ENCODE measurements at regions not wholly inside any gene's neighbourhood (a gene's known extent, or its start where the extent isn't known, plus 50 kb on each side); places are given as distances from the start of the nearest gene placed in this dataset.

- 69 to 76% methylated on average over 8 of the region's 8 CpGs for WGBS, 2 donors
- H3K36me3 ChIP-seq: no peaks in the 10 kb centered on the region
- H3K9me3 ChIP-seq: no peaks in the 10 kb centered on the region
- no peaks in the 10 kb centered on the region for H3K27me3 ChIP-seq
- H3K27ac ChIP-seq: no peak overlapping the region
- no peak for TF ChIP-seq EP300 (IDR thresholded peaks at IDR 0.05)
- TF ChIP-seq POLR2AphosphoS5 (IDR thresholded peaks at IDR 0.05): no peak
- TF ChIP-seq, protein P1, sequence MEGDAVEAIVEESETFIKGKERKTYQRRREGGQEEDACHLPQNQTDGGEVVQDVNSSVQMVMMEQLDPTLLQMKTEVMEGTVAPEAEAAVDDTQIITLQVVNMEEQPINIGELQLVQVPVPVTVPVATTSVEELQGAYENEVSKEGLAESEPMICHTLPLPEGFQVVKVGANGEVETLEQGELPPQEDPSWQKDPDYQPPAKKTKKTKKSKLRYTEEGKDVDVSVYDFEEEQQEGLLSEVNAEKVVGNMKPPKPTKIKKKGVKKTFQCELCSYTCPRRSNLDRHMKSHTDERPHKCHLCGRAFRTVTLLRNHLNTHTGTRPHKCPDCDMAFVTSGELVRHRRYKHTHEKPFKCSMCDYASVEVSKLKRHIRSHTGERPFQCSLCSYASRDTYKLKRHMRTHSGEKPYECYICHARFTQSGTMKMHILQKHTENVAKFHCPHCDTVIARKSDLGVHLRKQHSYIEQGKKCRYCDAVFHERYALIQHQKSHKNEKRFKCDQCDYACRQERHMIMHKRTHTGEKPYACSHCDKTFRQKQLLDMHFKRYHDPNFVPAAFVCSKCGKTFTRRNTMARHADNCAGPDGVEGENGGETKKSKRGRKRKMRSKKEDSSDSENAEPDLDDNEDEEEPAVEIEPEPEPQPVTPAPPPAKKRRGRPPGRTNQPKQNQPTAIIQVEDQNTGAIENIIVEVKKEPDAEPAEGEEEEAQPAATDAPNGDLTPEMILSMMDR (IDR thresholded peaks at IDR 0.05): no peak
- TF ChIP-seq POLR2A (IDR thresholded peaks at IDR 0.05): no peak
- H3K4me3 ChIP-seq: no peak overlapping the region
- DNase-seq: no peak
- no peaks in the 10 kb centered on the region for H3K4me1 ChIP-seq
- ATAC-seq (ENCODE audit: low FRiP score in 2 of 2): no peak
Observed at GRCh38 chr15:79529157-79529785, 97.1 kb downstream of the MINAR1 start.

DNA sequence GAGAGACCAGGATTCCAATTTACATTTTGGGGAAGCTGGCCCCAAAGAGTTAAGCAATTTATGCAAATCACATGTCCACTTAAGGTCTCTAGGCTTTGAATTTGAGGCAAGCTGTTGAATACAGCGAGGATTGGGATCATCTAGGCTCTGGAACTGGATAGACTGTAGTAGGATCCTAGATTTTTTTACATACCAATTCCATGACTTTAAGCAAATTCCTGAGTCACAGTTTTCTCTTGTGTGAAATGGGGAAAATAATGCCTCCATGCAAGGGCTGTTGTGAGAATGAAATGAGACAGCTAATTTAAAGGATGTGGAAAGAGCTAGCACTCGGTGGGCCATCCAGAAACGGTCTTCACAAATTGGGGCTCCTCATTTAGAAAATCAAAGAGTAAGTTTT, 103.4 kb downstream of the MINAR1 start:
- DNase-seq: no peak
- WGBS, 2 donors: 79 to 83% methylated on average over 3 of the region's 3 CpGs
- Histone ChIP-seq H3K36me3 (no peaks in the 10 kb centered on the region), H3K27me3 (no peaks in the 10 kb centered on the region), H3K4me3 (no peak overlapping the region), H3K9me3 (no peaks in the 10 kb centered on the region), H3K4me1 (no peaks in the 10 kb centered on the region), H3K27ac (no peak overlapping the region)
- no peak for TF ChIP-seq POLR2AphosphoS5 (IDR thresholded peaks at IDR 0.05)
- TF ChIP-seq POLR2A (IDR thresholded peaks at IDR 0.05): no peak
- TF ChIP-seq EP300 (IDR thresholded peaks at IDR 0.05): no peak
- TF ChIP-seq, protein P1 (IDR thresholded peaks at IDR 0.05): no peak
- ATAC-seq (ENCODE audit: low FRiP score in 2 of 2): no peak

- WGBS, 2 donors: 81 to 85% methylated on average over 5 of the region's 5 CpGs
- Histone ChIP-seq H3K4me3 (no peak overlapping the region), H3K36me3 (no peaks in the 10 kb centered on the region), H3K27me3 (no peaks in the 10 kb centered on the region), H3K4me1 (no peaks in the 10 kb centered on the region), H3K27ac (no peak overlapping the region), H3K9me3 (no peaks in the 10 kb centered on the region)
- no peak for DNase-seq
- TF ChIP-seq, protein P1 (IDR thresholded peaks at IDR 0.05): no peak
- TF ChIP-seq POLR2AphosphoS5 (IDR thresholded peaks at IDR 0.05) (no peak), POLR2A (IDR thresholded peaks at IDR 0.05) (no peak), EP300 (IDR thresholded peaks at IDR 0.05) (no peak)
- no peak for ATAC-seq (ENCODE audit: low FRiP score in 2 of 2)
Observed at GRCh38 chr15:79538527-79538926, 106.4 kb downstream of the MINAR1 start.

DNA sequence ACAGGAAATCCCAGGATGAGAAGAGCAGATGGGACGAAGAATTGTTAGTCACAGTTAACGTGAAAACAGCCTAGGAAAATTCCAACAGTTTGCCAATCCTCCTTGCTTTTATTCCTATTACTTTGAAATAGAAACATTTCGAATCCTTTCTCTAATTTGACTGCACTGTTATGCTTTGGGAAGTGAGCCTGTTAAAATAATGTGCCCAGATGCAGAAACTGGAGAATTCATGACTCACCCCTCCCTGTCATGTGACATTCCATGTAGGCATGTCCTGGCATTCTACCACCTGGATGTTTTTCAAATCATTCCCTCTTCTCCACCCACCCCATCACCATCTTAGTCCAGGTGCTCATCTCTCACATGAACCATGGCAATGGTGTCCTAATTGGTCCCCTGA, 107.3 kb downstream of the MINAR1 start:
- no peaks in the 10 kb centered on the region for H3K36me3 ChIP-seq
- H3K27ac ChIP-seq: no peak overlapping the region
- DNase-seq (no peak), ATAC-seq (ENCODE audit: low FRiP score in 2 of 2) (no peak)
- H3K9me3 ChIP-seq: no peaks in the 10 kb centered on the region
- TF ChIP-seq POLR2AphosphoS5 (IDR thresholded peaks at IDR 0.05) (no peak), POLR2A (IDR thresholded peaks at IDR 0.05) (no peak), EP300 (IDR thresholded peaks at IDR 0.05) (no peak)
- TF ChIP-seq, protein P1 (IDR thresholded peaks at IDR 0.05): no peak
- H3K4me1 ChIP-seq: no peaks in the 10 kb centered on the region
- H3K27me3 ChIP-seq: no peaks in the 10 kb centered on the region
- H3K4me3 ChIP-seq: no peak overlapping the region
- WGBS, 2 donors: 73 to 85% methylated on average over 3 of the region's 3 CpGs

DNA sequence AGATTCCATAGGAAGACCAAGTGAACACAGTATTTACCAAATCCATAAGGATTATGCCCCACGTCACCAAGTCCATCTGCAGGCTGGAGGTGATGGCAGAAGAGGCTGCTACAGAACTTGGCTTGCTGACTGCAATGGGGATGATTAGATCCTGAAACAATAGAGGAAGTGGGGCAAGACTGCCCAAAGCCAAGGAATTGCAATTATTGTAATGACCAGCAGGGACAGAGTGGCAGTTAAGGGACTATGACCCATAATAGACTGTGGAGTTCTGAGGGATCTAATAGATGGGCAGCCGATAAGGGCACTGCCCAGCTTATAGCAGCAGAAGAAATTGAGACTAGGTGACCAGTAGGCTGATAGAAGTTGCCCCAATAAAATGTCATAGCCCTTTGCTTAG, 108.4 kb downstream of the MINAR1 start:
- TF ChIP-seq, protein P1 (IDR thresholded peaks at IDR 0.05): no peak
- TF ChIP-seq POLR2AphosphoS5 (IDR thresholded peaks at IDR 0.05) (no peak), EP300 (IDR thresholded peaks at IDR 0.05) (no peak), POLR2A (IDR thresholded peaks at IDR 0.05) (no peak)
- no peaks in the 10 kb centered on the region for H3K9me3 ChIP-seq
- no peak overlapping the region for H3K4me3 ChIP-seq
- DNase-seq (no peak), ATAC-seq (ENCODE audit: low FRiP score in 2 of 2) (no peak)
- WGBS, 2 donors: 90 to 91% methylated on average over 2 of the region's 2 CpGs
- H3K36me3 ChIP-seq: no peaks in the 10 kb centered on the region
- H3K4me1 ChIP-seq: no peaks in the 10 kb centered on the region
- H3K27me3 ChIP-seq: no peaks in the 10 kb centered on the region
- H3K27ac ChIP-seq: no peak overlapping the region

All from upper lobe of left lung (tissue), 6 donors.